Lower leg skin (tissue), 4 donors: ENCODE measurements at regions not wholly inside any gene's neighbourhood (a gene's known extent, or its start where the extent isn't known, plus 50 kb on each side); places are given as distances from the start of the nearest gene placed in this dataset.

ENCODE experiments used
- DNase-seq, 2 donors: peaks; one replicate each; pipeline ENCODE4 v3.0.0-alpha.2; 2019; ENCODE audit warnings: low spot score in 2 of 2
- H3K4me3 ChIP-seq: fragments of 200-600 bp; sonication (generic); 2 replicates; pipeline ENCODE4 v1.5.1; 2017; ENCODE audit warnings: mild to moderate bottlenecking, low read depth; ENCODE audit not compliant: poor library complexity, severe bottlenecking
- POLR2A ChIP-seq, 2 donors: fragments of 450-650 bp; IDR thresholded peaks; one replicate each; pipeline ENCODE4 v1.6.1; 2016 to 2017; ENCODE audit warnings: antibody characterized with exemption in 2 of 2, mild to moderate bottlenecking in 1 of 2, moderate library complexity in 1 of 2
- WGBS, 2 donors: methylation state at CpG; one replicate each; pipeline ENCODE4 v1.1.5; 2018; 5-methylcytosine and 5-hydroxymethylcytosine counted together
- intact Hi-C: fragments of 100-400 bp; cut with DNase I; formaldehyde crosslinking; loops from one replicate; pipeline ENCODE4 v1.15.0; 2023; ENCODE audit warnings: low total_unique reads
- TF ChIP-seq, protein P1 (sequence below), 3 donors: fragments of 450-650 bp; IDR thresholded peaks; one replicate each; pipeline ENCODE4 v1.5.1; 2016; ENCODE audit warnings: antibody characterized with exemption in 3 of 3, mild to moderate bottlenecking in 3 of 3, moderate library complexity in 2 of 3

DNA sequence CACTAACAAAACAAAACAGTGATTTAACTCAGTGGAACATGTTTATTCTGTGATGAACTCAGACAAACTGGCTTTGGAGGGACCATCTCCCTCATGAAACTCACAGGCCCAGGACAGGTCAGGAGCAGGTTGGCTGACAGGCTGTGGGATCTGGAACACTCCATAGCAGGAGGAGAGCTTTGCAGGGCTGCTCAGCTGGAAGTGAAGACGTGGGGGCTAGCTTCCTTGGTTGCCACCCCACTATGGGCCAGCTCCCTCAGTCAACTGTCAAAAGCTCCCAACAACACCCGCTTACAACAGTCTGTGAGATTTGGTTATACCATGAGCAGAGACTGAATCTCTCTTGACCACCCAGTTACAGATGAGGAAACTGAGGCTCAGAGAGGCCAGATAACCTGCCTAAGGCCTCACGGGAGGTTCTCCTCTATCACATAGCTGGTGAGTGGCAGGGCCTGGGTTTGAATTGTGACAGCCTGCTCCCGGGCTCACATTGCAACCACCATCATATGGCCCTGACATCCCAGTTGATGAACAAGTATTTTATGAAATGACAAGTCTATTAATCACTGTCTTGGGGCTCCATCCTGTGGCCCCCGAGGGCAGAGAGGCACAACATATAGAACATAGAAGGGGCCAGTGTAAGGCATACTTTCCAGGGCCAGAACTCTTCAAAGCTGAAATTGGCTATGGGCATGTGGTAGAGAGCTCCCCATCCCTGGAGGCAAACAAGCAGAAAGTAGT lies 473.4 kb downstream of the MN1 start:
- TF ChIP-seq, protein P1, sequence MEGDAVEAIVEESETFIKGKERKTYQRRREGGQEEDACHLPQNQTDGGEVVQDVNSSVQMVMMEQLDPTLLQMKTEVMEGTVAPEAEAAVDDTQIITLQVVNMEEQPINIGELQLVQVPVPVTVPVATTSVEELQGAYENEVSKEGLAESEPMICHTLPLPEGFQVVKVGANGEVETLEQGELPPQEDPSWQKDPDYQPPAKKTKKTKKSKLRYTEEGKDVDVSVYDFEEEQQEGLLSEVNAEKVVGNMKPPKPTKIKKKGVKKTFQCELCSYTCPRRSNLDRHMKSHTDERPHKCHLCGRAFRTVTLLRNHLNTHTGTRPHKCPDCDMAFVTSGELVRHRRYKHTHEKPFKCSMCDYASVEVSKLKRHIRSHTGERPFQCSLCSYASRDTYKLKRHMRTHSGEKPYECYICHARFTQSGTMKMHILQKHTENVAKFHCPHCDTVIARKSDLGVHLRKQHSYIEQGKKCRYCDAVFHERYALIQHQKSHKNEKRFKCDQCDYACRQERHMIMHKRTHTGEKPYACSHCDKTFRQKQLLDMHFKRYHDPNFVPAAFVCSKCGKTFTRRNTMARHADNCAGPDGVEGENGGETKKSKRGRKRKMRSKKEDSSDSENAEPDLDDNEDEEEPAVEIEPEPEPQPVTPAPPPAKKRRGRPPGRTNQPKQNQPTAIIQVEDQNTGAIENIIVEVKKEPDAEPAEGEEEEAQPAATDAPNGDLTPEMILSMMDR (IDR thresholded peaks at IDR 0.05) = no peak
- TF ChIP-seq POLR2A (IDR thresholded peaks at IDR 0.05) = no peak
- intact Hi-C loops = no loop called here
- peak in 1 of 2 donors; percentile 59 for DNase-seq
- no peak overlapping the region for H3K4me3 ChIP-seq
- 85 to 86% methylated on average over 5 of the region's 5 CpGs for WGBS, 2 donors

GRCh38 chr22:27329131-27329850 lies 472.3 kb downstream of the MN1 start:
- peak in 1 of 2 donors; percentile 26 for DNase-seq
- H3K4me3 ChIP-seq = no peak overlapping the region
- 19 to 21% methylated on average over 13 of the region's 13 CpGs for WGBS, 2 donors
- intact Hi-C loops = no loop called here
- TF ChIP-seq, protein P1 (IDR thresholded peaks at IDR 0.05) = no peak
- no peak for TF ChIP-seq POLR2A (IDR thresholded peaks at IDR 0.05)

DNA sequence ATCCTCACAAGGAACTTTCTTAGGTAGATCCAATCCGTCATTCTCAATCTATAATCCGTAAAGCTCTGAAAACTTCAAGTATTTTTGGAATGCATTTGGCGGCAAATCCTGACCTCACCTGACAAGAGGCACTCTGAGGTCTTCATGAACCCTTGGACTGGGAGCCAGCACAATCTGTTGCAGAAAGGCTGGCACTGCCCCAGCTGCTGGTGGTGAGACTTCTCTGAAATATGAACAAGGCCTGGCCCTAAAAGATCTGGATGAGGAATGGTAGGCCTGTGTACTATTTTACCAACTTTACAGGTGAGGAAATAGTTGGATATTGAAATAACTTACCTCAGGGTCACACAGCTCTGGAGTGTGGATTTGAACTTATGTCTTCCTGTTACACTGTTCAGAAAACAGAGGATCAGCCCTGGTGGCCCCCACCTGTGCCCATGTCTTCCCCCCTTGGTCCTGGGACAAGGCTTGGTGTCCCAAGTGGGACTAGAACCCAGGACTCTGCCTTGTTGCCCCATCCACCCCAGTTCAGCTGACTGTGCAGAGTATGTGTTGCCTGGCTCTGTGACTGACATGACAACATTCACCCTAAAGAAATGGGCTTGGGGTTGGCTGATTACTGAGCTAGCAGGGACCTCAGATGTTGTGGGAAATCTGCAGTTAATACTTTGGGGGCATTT lies 471.4 kb downstream of the MN1 start:
- H3K4me3 ChIP-seq = no peak overlapping the region
- peak in 1 of 2 donors; percentile 53 for DNase-seq
- no peak for TF ChIP-seq POLR2A (IDR thresholded peaks at IDR 0.05)
- TF ChIP-seq, protein P1 (IDR thresholded peaks at IDR 0.05) = no peak
- WGBS, 2 donors = 75 to 84% methylated on average over 3 of the region's 3 CpGs
- intact Hi-C loops = no loop called here

GRCh38 chr22:27331526-27332281 lies 469.9 kb downstream of the MN1 start:
- H3K4me3 ChIP-seq = no peak overlapping the region
- no peak for TF ChIP-seq POLR2A (IDR thresholded peaks at IDR 0.05)
- TF ChIP-seq, protein P1 (IDR thresholded peaks at IDR 0.05) = no peak
- WGBS, 2 donors = 39 to 42% methylated on average over 16 of the region's 16 CpGs
- DNase-seq = peak in 1 of 2 donors; percentile 88
- intact Hi-C loops = no loop called here

DNA sequence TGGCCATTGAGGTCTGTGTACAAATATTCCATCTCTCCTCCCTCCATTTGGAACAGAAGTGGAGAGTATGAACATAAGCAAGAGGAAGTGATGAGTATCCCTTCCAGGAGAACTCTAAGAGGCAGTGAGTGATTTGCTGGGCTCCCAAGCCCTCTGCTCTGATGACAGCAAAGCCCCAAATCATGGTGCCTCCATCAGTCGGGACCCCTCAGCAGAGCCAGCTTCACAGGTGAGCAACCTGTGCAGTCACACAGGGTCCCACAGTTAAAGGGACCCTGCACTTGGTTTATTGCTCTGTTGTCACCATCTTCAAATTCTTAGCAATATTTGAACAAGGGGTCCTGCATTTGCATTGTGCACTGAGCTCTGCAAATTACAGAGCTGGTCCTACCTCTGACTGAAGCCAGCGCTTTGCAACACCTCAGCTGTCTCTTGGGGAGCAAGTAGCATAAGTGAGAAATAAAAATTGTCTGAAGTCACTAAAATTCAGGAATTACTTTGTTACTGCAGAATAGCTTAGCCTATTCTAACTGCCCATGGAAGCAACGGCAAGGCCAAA lies 466.4 kb downstream of the MN1 start:
- H3K4me3 ChIP-seq = no peak overlapping the region
- intact Hi-C loops = no loop called here
- TF ChIP-seq POLR2A (IDR thresholded peaks at IDR 0.05) = no peak
- TF ChIP-seq, protein P1 (IDR thresholded peaks at IDR 0.05) = no peak
- no peak for DNase-seq
- WGBS, 2 donors = 59 to 74% methylated on average over 3 of the region's 3 CpGs
